H9 (cell line): ENCODE measurements at regions not wholly inside any gene's neighbourhood (a gene's known extent, or its start where the extent isn't known, plus 50 kb on each side); places are given as distances from the start of the nearest gene placed in this dataset.

Experiments used
- DNase-seq: peaks from one replicate; pipeline ENCODE4 v3.0.0-alpha.2; 2017
- H2AFZ ChIP-seq: one replicate; pipeline ENCODE4 v1.6.1; 2013; ENCODE audit warnings: mild to moderate bottlenecking, low read length, control low read depth, moderate library complexity
- H2AK5ac ChIP-seq: 2 replicates; pipeline ENCODE4 v1.6.1; 2013; ENCODE audit warnings: low read length, control low read depth, mixed read lengths; ENCODE audit not compliant: insufficient read length
- H2BK120ac ChIP-seq: one replicate; pipeline ENCODE4 v1.6.1; 2013; ENCODE audit warnings: low read depth, mild to moderate bottlenecking, low read length, control low read depth, inconsistent platforms; ENCODE audit not compliant: poor library complexity, severe bottlenecking
- H2BK12ac ChIP-seq: 2 replicates; pipeline ENCODE4 v1.6.1; 2013; ENCODE audit warnings: low read length, control low read depth, mixed read lengths, low read depth; ENCODE audit not compliant: insufficient read length
- H2BK15ac ChIP-seq: 2 replicates; pipeline ENCODE4 v1.6.1; 2013; ENCODE audit warnings: low read depth, low read length, control low read depth
- H2BK20ac ChIP-seq: one replicate; pipeline ENCODE4 v1.6.1; 2013; ENCODE audit warnings: low read depth, mild to moderate bottlenecking, low read length, control low read depth, inconsistent platforms; ENCODE audit not compliant: poor library complexity, severe bottlenecking
- H2BK5ac ChIP-seq: 2 replicates; pipeline ENCODE4 v1.6.1; 2013; ENCODE audit warnings: low read length, control low read depth, mixed read lengths; ENCODE audit not compliant: insufficient read length
- H3K14ac ChIP-seq: 2 replicates; pipeline ENCODE4 v1.6.1; 2013; ENCODE audit warnings: low read length, control low read depth; ENCODE audit not compliant: insufficient read depth
- H3K18ac ChIP-seq: 2 replicates; pipeline ENCODE4 v1.6.1; 2013; ENCODE audit warnings: low read depth, mild to moderate bottlenecking, mixed read lengths, low read length, control low read depth; ENCODE audit not compliant: insufficient read length
- H3K23ac ChIP-seq: 2 replicates; pipeline ENCODE4 v1.6.1; 2013; ENCODE audit warnings: low read length, control low read depth, mixed read lengths, low read depth; ENCODE audit not compliant: insufficient read length
- H3K23me2 ChIP-seq: 2 replicates; pipeline ENCODE4 v1.6.1; 2013; ENCODE audit warnings: low read depth, mild to moderate bottlenecking, mixed read lengths, low read length, control low read depth; ENCODE audit not compliant: insufficient read length, poor library complexity, severe bottlenecking
- H3K27ac ChIP-seq: 2 replicates; pipeline ENCODE4 v1.5.1; 2013; ENCODE audit warnings: low read length, control low read depth, mixed read lengths, low read depth; ENCODE audit not compliant: insufficient read length
- H3K27me3 ChIP-seq: 2 replicates; pipeline ENCODE4 v1.6.1; 2013; ENCODE audit warnings: low read length, control low read depth, inconsistent platforms; ENCODE audit not compliant: insufficient read depth
- H3K4ac ChIP-seq: 2 replicates; pipeline ENCODE4 v1.6.1; 2013; ENCODE audit warnings: low read depth, mild to moderate bottlenecking, control low read depth, inconsistent platforms, low read length, moderate library complexity
- H3K4me1 ChIP-seq: 2 replicates; pipeline ENCODE4 v1.6.1; 2013; ENCODE audit warnings: low read length, control low read depth, inconsistent platforms; ENCODE audit not compliant: insufficient read depth
- H3K4me2 ChIP-seq: 2 replicates; pipeline ENCODE4 v1.6.1; 2013; ENCODE audit warnings: low read length, control low read depth, mixed read lengths; ENCODE audit not compliant: insufficient read length, insufficient read depth
- H3K56ac ChIP-seq: 2 replicates; pipeline ENCODE4 v1.6.1; 2013; ENCODE audit warnings: low read depth, mild to moderate bottlenecking, mixed read lengths, low read length, control low read depth; ENCODE audit not compliant: insufficient read length
- H3K79me1 ChIP-seq: 2 replicates; pipeline ENCODE4 v1.6.1; 2013; ENCODE audit warnings: low read depth, mild to moderate bottlenecking, moderate library complexity, low read length, control low read depth, inconsistent platforms; ENCODE audit not compliant: insufficient read depth, poor library complexity, severe bottlenecking
- H3K79me2 ChIP-seq: 2 replicates; pipeline ENCODE4 v1.6.1; 2013; ENCODE audit warnings: low read length, control low read depth, inconsistent platforms; ENCODE audit not compliant: insufficient read depth
- H3K9ac ChIP-seq: 2 replicates; pipeline ENCODE4 v1.6.1; 2013; ENCODE audit warnings: low read length, control low read depth, mixed read lengths; ENCODE audit not compliant: insufficient read length; ENCODE audit errors: extremely low read depth
- H3K9me3 ChIP-seq: one replicate; pipeline ENCODE4 v1.6.1; 2013; ENCODE audit warnings: low read depth, low read length, inconsistent platforms; ENCODE audit not compliant: control insufficient read depth
- H3T11ph ChIP-seq: one replicate; pipeline ENCODE4 v1.6.1; 2013; ENCODE audit warnings: mild to moderate bottlenecking, low read length, control low read depth, inconsistent platforms
- H4K20me1 ChIP-seq: one replicate; pipeline ENCODE4 v1.6.1; 2013; ENCODE audit not compliant: control insufficient read depth, insufficient read length, insufficient read depth
- H4K5ac ChIP-seq: 2 replicates; pipeline ENCODE4 v1.6.1; 2013; ENCODE audit warnings: low read depth, mild to moderate bottlenecking, mixed read lengths, low read length, control low read depth; ENCODE audit not compliant: insufficient read length
- H4K8ac ChIP-seq: replicated peaks from 2 replicates; pipeline ENCODE4 v1.6.1; 2013; ENCODE audit warnings: low read length, control low read depth, mixed read lengths, low read depth; ENCODE audit not compliant: insufficient read length
- H4K91ac ChIP-seq: 2 replicates; pipeline ENCODE4 v1.6.1; 2013; ENCODE audit warnings: low read depth, mild to moderate bottlenecking, moderate library complexity, mixed read lengths, low read length, control low read depth; ENCODE audit not compliant: insufficient read length
- H3K27ac Mint-ChIP-seq, 3 experiments: 2 replicates in 2 of 3; 3 replicates in 1 of 3; pipeline ENCODE4 v1.8.0; 2020 to 2021; ENCODE audit warnings: mixed read lengths in 3 of 3, mild to moderate bottlenecking in 1 of 3, moderate library complexity in 1 of 3
- H3K27me3 Mint-ChIP-seq: 2 replicates; pipeline ENCODE4 v1.8.0; 2021; ENCODE audit warnings: low read depth, mild to moderate bottlenecking, moderate library complexity, mixed read lengths
- H3K36me3 Mint-ChIP-seq, 3 experiments: 2 replicates in 2 of 3; 3 replicates in 1 of 3; pipeline ENCODE4 v1.8.0; 2020 to 2021; ENCODE audit warnings: low read depth in 3 of 3, mixed read lengths in 3 of 3; ENCODE audit not compliant: insufficient read depth in 1 of 3
- H3K4me1 Mint-ChIP-seq, 2 experiments: 2 replicates each; pipeline ENCODE4 v1.8.0; 2020; ENCODE audit warnings: mixed read lengths in 2 of 2
- H3K4me3 Mint-ChIP-seq, 2 experiments: 2 replicates in 1 of 2; 3 replicates in 1 of 2; pipeline ENCODE4 v1.8.0; 2020 to 2021; ENCODE audit warnings: mild to moderate bottlenecking in 2 of 2, mixed read lengths in 2 of 2, moderate library complexity in 1 of 2
- H3K9me3 Mint-ChIP-seq, 2 experiments: 2 replicates in 1 of 2; 3 replicates in 1 of 2; pipeline ENCODE4 v1.8.0; 2020; ENCODE audit warnings: mild to moderate bottlenecking in 2 of 2, mixed read lengths in 2 of 2, moderate library complexity in 1 of 2
- CTCF ChIP-seq: fragments of 200-600 bp; sonication (generic); conservative IDR thresholded peaks from 3 replicates; pipeline ENCODE4 v1.8.0; 2021; ENCODE audit warnings: antibody characterized with exemption, mild to moderate bottlenecking
- WGBS: extraction: QIAGEN DNeasy Blood & Tissue Kit; methylation state at CpG from one replicate; pipeline ENCODE4 v1.1.7; 2013; ENCODE audit warnings: missing lambda C conversion rate, low lambda C conversion rate, mixed read lengths; ENCODE audit not compliant: insufficient read length; ENCODE audit errors: extremely low coverage; 5-methylcytosine and 5-hydroxymethylcytosine counted together

- no peak overlapping the region for H3K27ac Mint-ChIP-seq
- no peak overlapping the region for H2BK20ac ChIP-seq
- H3K9me3 ChIP-seq: no peaks in the 10 kb centered on the region
- H3K4me1 Mint-ChIP-seq: no peaks in the 10 kb centered on the region
- H3K27me3 Mint-ChIP-seq: no peaks in the 10 kb centered on the region; the same call in 1 of the 2 replicates
- H3K23me2 ChIP-seq: no peaks in the 10 kb centered on the region
- H2BK5ac ChIP-seq: no peak overlapping the region
- no peak for DNase-seq
- no peaks in the 10 kb centered on the region for H3K79me2 ChIP-seq
- H4K91ac ChIP-seq: no peak overlapping the region
- H3K18ac ChIP-seq: no peak overlapping the region
- H2AFZ ChIP-seq: no peak overlapping the region
- no peaks in the 10 kb centered on the region for H3K4me1 ChIP-seq
- no peak overlapping the region for H3K14ac ChIP-seq
- no peak overlapping the region for H2BK120ac ChIP-seq
- H3K4me3 Mint-ChIP-seq: no peak overlapping the region
- H4K20me1 ChIP-seq: no peaks in the 10 kb centered on the region
- no peak overlapping the region for H2AK5ac ChIP-seq
- no peak overlapping the region for H2BK15ac ChIP-seq
- H4K8ac ChIP-seq: no peak overlapping the region
- H3K23ac ChIP-seq: no peak overlapping the region
- H3K9ac ChIP-seq: no peak overlapping the region
- no peak overlapping the region for H3K4me2 ChIP-seq
- no peak overlapping the region for H4K5ac ChIP-seq
- no peak for TF ChIP-seq CTCF
- no peak overlapping the region for H3K56ac ChIP-seq
- no peaks in the 10 kb centered on the region for H3K27me3 ChIP-seq
- H3T11ph ChIP-seq: no peak overlapping the region
- H3K36me3 Mint-ChIP-seq: no peaks in the 10 kb centered on the region
- H3K27ac ChIP-seq: no peak overlapping the region
- no peaks in the 10 kb centered on the region for H3K79me1 ChIP-seq
- no peaks in the 10 kb centered on the region for H3K9me3 Mint-ChIP-seq
- WGBS: no CpG with 5 or more reads among the region's 5 CpGs
- no peak overlapping the region for H3K4ac ChIP-seq
- no peak overlapping the region for H2BK12ac ChIP-seq
These were observed 565.0 kb downstream of the TRIML1 start for GRCh38 chr4:188704288-188704687.
